ENCODE measurements at regions not wholly inside any gene's neighbourhood (a gene's known extent, or its start where the extent isn't known, plus 50 kb on each side); places are given as distances from the start of the nearest gene placed in this dataset.

- no peak for DNase-seq
Observed at GRCh38 chr12:44961887-44962286, 85.8 kb upstream of the NELL2 start.

- no peak for DNase-seq
Observed at GRCh38 chr12:44960856-44961255, 84.7 kb upstream of the NELL2 start.

- no peak for DNase-seq
Observed at GRCh38 chr12:44960423-44960822, 84.3 kb upstream of the NELL2 start.

- DNase-seq, result no peak
Observed at GRCh38 chr12:44947163-44947562, 71.0 kb upstream of the NELL2 start.

GRCh38 chr12:44942714-44943113, 66.6 kb upstream of the NELL2 start:
- no peak for DNase-seq

GRCh38 chr12:44930972-44931600, 55.0 kb upstream of the NELL2 start:
- peak; percentile 3 for DNase-seq

GRCh38 chr12:44929236-44929885, 53.2 kb upstream of the NELL2 start:
- DNase-seq, result no peak
